DND-41 (cell line): ENCODE measurements at regions not wholly inside any gene's neighbourhood (a gene's known extent, or its start where the extent isn't known, plus 50 kb on each side); places are given as distances from the start of the nearest gene placed in this dataset.

ENCODE experiments used
- EZH2 ChIP-seq: IDR thresholded peaks from 3 replicates; pipeline ENCODE4 v1.6.1; 2012; ENCODE audit warnings: borderline replicate concordance, low read depth, mild to moderate bottlenecking, moderate library complexity, low read length, inconsistent platforms; ENCODE audit not compliant: severe bottlenecking
- TF ChIP-seq, protein P1 (sequence below): IDR thresholded peaks from 2 replicates; pipeline ENCODE4 v1.5.1; 2012; ENCODE audit warnings: borderline replicate concordance, low read length, moderate library complexity, mild to moderate bottlenecking; ENCODE audit not compliant: poor library complexity, severe bottlenecking; ENCODE audit errors: extremely low read depth

GRCh38 chr13:78100486-78100885 lies 181.9 kb upstream of the EDNRB start:
- TF ChIP-seq, protein P1, sequence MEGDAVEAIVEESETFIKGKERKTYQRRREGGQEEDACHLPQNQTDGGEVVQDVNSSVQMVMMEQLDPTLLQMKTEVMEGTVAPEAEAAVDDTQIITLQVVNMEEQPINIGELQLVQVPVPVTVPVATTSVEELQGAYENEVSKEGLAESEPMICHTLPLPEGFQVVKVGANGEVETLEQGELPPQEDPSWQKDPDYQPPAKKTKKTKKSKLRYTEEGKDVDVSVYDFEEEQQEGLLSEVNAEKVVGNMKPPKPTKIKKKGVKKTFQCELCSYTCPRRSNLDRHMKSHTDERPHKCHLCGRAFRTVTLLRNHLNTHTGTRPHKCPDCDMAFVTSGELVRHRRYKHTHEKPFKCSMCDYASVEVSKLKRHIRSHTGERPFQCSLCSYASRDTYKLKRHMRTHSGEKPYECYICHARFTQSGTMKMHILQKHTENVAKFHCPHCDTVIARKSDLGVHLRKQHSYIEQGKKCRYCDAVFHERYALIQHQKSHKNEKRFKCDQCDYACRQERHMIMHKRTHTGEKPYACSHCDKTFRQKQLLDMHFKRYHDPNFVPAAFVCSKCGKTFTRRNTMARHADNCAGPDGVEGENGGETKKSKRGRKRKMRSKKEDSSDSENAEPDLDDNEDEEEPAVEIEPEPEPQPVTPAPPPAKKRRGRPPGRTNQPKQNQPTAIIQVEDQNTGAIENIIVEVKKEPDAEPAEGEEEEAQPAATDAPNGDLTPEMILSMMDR: no peak
- TF ChIP-seq EZH2: no peak
